ENCODE measurements at regions not wholly inside any gene's neighbourhood (a gene's known extent, or its start where the extent isn't known, plus 50 kb on each side); places are given as distances from the start of the nearest gene placed in this dataset.
A peak's percentile ranks its signal among the peaks of the same experiment; 100 is the strongest.

GRCh38 chr11:116166573-116167465, 606.0 kb downstream of the BUD13 start:
- Histone ChIP-seq H3K36me3 (ENCODE audit: control insufficient read depth, low read depth, low read length) (no peaks in the 10 kb centered on the region), H3K27ac (ENCODE audit: low read length) (no peak overlapping the region), H3K9ac (ENCODE audit: low read length) (no peak overlapping the region), H3K27me3 (ENCODE audit: control insufficient read depth, insufficient read depth, low read length) (no peaks in the 10 kb centered on the region), H3K9me3 (ENCODE audit: control insufficient read depth, low read depth, low read length) (no peaks in the 10 kb centered on the region), H3K4me3 (ENCODE audit: low read length) (no peak overlapping the region), H3K4me1 (ENCODE audit: control insufficient read depth, low read depth, low read length) (peaks cover 14% of the 10 kb centered on the region)

DNA sequence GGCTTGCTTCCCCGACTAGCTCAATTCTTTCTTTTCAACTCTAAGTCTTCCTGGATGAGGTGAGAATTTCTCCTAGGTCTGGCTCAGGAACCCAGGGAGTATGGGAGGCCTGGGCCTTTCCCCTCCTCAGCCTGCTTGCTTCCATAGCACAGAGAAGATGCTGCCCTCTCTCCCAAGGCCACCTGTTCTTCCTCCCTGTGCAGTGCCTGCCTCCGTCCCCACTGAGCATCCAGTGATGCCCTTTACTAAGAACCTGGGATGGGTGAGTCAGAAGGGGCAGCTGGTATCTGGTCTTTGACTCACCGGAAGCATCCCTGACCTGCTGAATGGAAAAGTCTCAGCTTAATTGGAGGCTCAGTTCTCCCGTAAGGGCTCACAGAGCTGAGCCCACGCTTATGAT, 607.9 kb downstream of the BUD13 start:
- Histone ChIP-seq H3K36me3 (ENCODE audit: control insufficient read depth, low read depth, low read length) (no peaks in the 10 kb centered on the region), H3K9me3 (ENCODE audit: control insufficient read depth, low read depth, low read length) (no peaks in the 10 kb centered on the region), H3K27me3 (ENCODE audit: control insufficient read depth, insufficient read depth, low read length) (no peaks in the 10 kb centered on the region), H3K4me3 (ENCODE audit: low read length) (no peak overlapping the region), H3K9ac (ENCODE audit: low read length) (no peak overlapping the region), H3K4me1 (ENCODE audit: control insufficient read depth, low read depth, low read length) (peaks cover 14% of the 10 kb centered on the region), H3K27ac (ENCODE audit: low read length) (no peak overlapping the region)

DNA sequence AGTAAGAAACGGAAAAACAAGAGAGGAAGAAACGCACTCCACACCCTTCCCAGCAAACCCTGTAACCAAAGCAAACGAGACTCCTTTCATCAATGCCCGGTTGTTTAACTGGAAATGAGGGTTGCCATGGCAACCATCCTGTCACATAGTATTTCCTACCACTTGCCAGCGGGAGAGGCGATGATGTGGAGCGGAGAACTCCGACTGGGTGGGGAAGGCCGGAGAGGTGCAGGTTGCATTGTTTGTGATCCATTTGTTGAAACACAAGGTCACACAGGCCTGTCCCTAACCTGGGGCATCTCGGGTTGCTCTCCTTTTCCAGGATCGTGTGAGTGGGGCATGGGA, 609.9 kb downstream of the BUD13 start:
- no peaks in the 10 kb centered on the region for H3K27me3 ChIP-seq (ENCODE audit: control insufficient read depth, insufficient read depth, low read length)

GRCh38 chr11:116162086-116162885, 610.5 kb downstream of the BUD13 start:
- no peaks in the 10 kb centered on the region for H3K36me3 ChIP-seq (ENCODE audit: control insufficient read depth, low read depth, low read length)
- no peak overlapping the region for H3K4me3 ChIP-seq (ENCODE audit: low read length)
- no peaks in the 10 kb centered on the region for H3K27me3 ChIP-seq (ENCODE audit: control insufficient read depth, insufficient read depth, low read length)
- peaks cover 14% of the 10 kb centered on the region for H3K4me1 ChIP-seq (ENCODE audit: control insufficient read depth, low read depth, low read length)
- peak overlapping the region; percentile 18 for H3K9ac ChIP-seq (ENCODE audit: low read length)
- no peaks in the 10 kb centered on the region for H3K9me3 ChIP-seq (ENCODE audit: control insufficient read depth, low read depth, low read length)
- H3K27ac ChIP-seq (ENCODE audit: low read length), result no peak overlapping the region

More for the DNA sequence above, 609.9 kb downstream of the BUD13 start:
- Histone ChIP-seq H3K27ac (ENCODE audit: low read length) (no peak overlapping the region), H3K4me3 (ENCODE audit: low read length) (no peak overlapping the region), H3K4me1 (ENCODE audit: control insufficient read depth, low read depth, low read length) (peaks cover 14% of the 10 kb centered on the region), H3K9me3 (ENCODE audit: control insufficient read depth, low read depth, low read length) (no peaks in the 10 kb centered on the region), H3K36me3 (ENCODE audit: control insufficient read depth, low read depth, low read length) (no peaks in the 10 kb centered on the region), H3K9ac (ENCODE audit: low read length) (peak overlapping the region; percentile 18)

DNA sequence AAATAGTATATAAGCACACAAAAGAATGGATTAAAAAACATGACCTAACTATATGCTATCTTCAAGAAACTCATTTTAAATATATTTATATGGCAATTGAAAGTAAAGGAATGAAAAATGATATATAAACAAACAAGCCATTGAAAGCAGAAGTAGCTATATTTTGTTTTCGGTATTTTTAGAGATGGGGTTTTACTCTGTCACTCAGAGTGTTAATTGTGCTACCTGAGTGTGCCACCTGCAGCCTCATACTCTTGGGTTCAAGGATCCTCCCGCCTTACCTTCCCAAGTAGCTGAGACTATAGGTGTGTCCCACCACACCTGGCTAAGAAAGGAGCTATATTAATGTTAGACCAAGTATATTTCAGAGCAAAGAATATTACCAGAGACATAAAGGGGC, 624.1 kb downstream of the BUD13 start:
- Histone ChIP-seq H3K4me3 (ENCODE audit: low read length) (no peak overlapping the region), H3K36me3 (ENCODE audit: control insufficient read depth, low read depth, low read length) (no peaks in the 10 kb centered on the region), H3K4me1 (ENCODE audit: control insufficient read depth, low read depth, low read length) (peaks cover 5% of the 10 kb centered on the region), H3K27ac (ENCODE audit: low read length) (no peak overlapping the region), H3K9ac (ENCODE audit: low read length) (no peak overlapping the region), H3K9me3 (ENCODE audit: control insufficient read depth, low read depth, low read length) (peaks cover 3% of the 10 kb centered on the region), H3K27me3 (ENCODE audit: control insufficient read depth, insufficient read depth, low read length) (no peaks in the 10 kb centered on the region)

DNA sequence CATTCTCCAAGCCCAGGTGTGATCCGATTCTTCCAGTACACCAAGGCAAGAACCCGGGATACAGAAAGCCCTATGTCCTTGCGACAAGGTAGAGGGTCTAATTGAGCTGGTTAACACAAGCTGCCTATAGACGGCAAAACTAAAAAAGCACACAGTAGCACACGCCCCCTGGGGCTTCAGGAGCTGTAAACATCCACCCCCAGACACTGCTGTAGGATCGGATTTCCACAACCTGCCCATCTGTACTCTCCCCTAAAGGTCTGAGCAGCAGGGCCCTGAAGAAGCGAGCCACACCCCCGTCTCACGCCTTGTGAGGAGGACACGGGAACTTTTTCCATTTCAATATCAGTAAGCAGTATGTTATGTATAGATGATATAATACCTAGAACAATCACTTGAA, 624.7 kb downstream of the BUD13 start:
- Histone ChIP-seq H3K36me3 (ENCODE audit: control insufficient read depth, low read depth, low read length) (no peaks in the 10 kb centered on the region), H3K27ac (ENCODE audit: low read length) (no peak overlapping the region), H3K9me3 (ENCODE audit: control insufficient read depth, low read depth, low read length) (peaks cover 3% of the 10 kb centered on the region), H3K27me3 (ENCODE audit: control insufficient read depth, insufficient read depth, low read length) (no peaks in the 10 kb centered on the region), H3K4me1 (ENCODE audit: control insufficient read depth, low read depth, low read length) (peaks cover 5% of the 10 kb centered on the region), H3K9ac (ENCODE audit: low read length) (no peak overlapping the region), H3K4me3 (ENCODE audit: low read length) (no peak overlapping the region)

DNA sequence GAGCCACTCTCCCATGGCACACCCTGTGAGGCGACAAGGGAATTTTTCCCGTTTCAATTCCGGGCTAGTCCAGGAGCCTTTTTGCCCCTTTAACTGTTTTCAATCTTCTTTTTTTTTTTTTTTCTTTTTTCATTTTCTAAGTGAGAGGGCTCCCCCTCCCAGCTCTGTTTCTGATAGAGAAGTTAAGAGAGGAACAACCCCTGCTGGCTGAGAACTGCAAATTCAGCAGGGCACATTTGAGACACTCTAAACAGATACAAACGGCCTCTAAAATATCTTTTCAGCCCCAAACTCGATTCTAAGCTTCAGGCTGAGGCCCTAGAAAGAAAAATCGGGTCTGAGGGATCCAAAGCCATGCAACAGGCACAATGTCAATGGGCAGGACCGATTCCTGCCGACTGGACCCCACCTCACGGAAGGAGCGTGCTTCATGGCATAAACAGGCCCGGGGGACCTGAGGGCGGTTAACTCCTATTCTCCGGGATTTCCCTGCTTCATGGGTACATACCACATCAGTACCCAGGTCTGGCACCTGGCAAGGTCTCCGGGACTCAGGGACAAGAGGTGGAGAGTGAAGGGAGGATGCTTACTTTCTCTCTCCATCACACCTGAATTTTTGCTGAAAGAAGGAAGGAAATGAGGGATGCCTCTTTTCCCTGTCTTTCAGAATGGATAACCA, 627.5 kb downstream of the BUD13 start:
- Histone ChIP-seq H3K36me3 (ENCODE audit: control insufficient read depth, low read depth, low read length) (no peaks in the 10 kb centered on the region), H3K9me3 (ENCODE audit: control insufficient read depth, low read depth, low read length) (no peaks in the 10 kb centered on the region), H3K9ac (ENCODE audit: low read length) (no peak overlapping the region), H3K27me3 (ENCODE audit: control insufficient read depth, insufficient read depth, low read length) (no peaks in the 10 kb centered on the region), H3K27ac (ENCODE audit: low read length) (no peak overlapping the region), H3K4me3 (ENCODE audit: low read length) (no peak overlapping the region), H3K4me1 (ENCODE audit: control insufficient read depth, low read depth, low read length) (peaks cover 5% of the 10 kb centered on the region)

- Histone ChIP-seq H3K4me3 (ENCODE audit: low read length) (no peak overlapping the region), H3K4me1 (ENCODE audit: control insufficient read depth, low read depth, low read length) (peaks cover 5% of the 10 kb centered on the region), H3K27me3 (ENCODE audit: control insufficient read depth, insufficient read depth, low read length) (no peaks in the 10 kb centered on the region), H3K9me3 (ENCODE audit: control insufficient read depth, low read depth, low read length) (no peaks in the 10 kb centered on the region), H3K36me3 (ENCODE audit: control insufficient read depth, low read depth, low read length) (no peaks in the 10 kb centered on the region), H3K27ac (ENCODE audit: low read length) (no peak overlapping the region), H3K9ac (ENCODE audit: low read length) (no peak overlapping the region)
Measured at GRCh38 chr11:116144387-116144958, 628.3 kb downstream of the BUD13 start.

- Histone ChIP-seq H3K36me3 (ENCODE audit: control insufficient read depth, low read depth, low read length) (no peaks in the 10 kb centered on the region), H3K27ac (ENCODE audit: low read length) (no peak overlapping the region), H3K4me1 (ENCODE audit: control insufficient read depth, low read depth, low read length) (no peaks in the 10 kb centered on the region)
Measured at GRCh38 chr11:116138280-116138679, 634.1 kb upstream of the CADM1 start.

GRCh38 chr11:116137753-116138152, 633.5 kb upstream of the CADM1 start:
- H3K4me1 ChIP-seq (ENCODE audit: control insufficient read depth, low read depth, low read length), result no peaks in the 10 kb centered on the region
- H3K4me3 ChIP-seq (ENCODE audit: low read length), result no peak overlapping the region
- no peaks in the 10 kb centered on the region for H3K27me3 ChIP-seq (ENCODE audit: control insufficient read depth, insufficient read depth, low read length)
- no peaks in the 10 kb centered on the region for H3K36me3 ChIP-seq (ENCODE audit: control insufficient read depth, low read depth, low read length)
- H3K9ac ChIP-seq (ENCODE audit: low read length), result no peak overlapping the region
- no peaks in the 10 kb centered on the region for H3K9me3 ChIP-seq (ENCODE audit: control insufficient read depth, low read depth, low read length)
- H3K27ac ChIP-seq (ENCODE audit: low read length), result no peak overlapping the region

More at GRCh38 chr11:116138280-116138679, 634.1 kb upstream of the CADM1 start:
- Histone ChIP-seq H3K9ac (ENCODE audit: low read length) (no peak overlapping the region), H3K27me3 (ENCODE audit: control insufficient read depth, insufficient read depth, low read length) (no peaks in the 10 kb centered on the region), H3K9me3 (ENCODE audit: control insufficient read depth, low read depth, low read length) (no peaks in the 10 kb centered on the region), H3K4me3 (ENCODE audit: low read length) (no peak overlapping the region)

GRCh38 chr11:116136987-116137674, 632.9 kb upstream of the CADM1 start:
- Histone ChIP-seq H3K27me3 (ENCODE audit: control insufficient read depth, insufficient read depth, low read length) (no peaks in the 10 kb centered on the region), H3K36me3 (ENCODE audit: control insufficient read depth, low read depth, low read length) (no peaks in the 10 kb centered on the region), H3K9me3 (ENCODE audit: control insufficient read depth, low read depth, low read length) (no peaks in the 10 kb centered on the region), H3K9ac (ENCODE audit: low read length) (no peak overlapping the region), H3K4me3 (ENCODE audit: low read length) (no peak overlapping the region), H3K27ac (ENCODE audit: low read length) (no peak overlapping the region), H3K4me1 (ENCODE audit: control insufficient read depth, low read depth, low read length) (no peaks in the 10 kb centered on the region)

All from iPS-18a (cell line).